Osteocyte (in vitro differentiated cells): ENCODE measurements at regions not wholly inside any gene's neighbourhood (a gene's known extent, or its start where the extent isn't known, plus 50 kb on each side); places are given as distances from the start of the nearest gene placed in this dataset.

Source experiments
- DNase-seq: peaks from one replicate; pipeline ENCODE4 v3.0.0; 2021; ENCODE audit warnings: mixed read lengths; ENCODE audit not compliant: unreplicated experiment; ENCODE audit errors: extremely low spot score
- H3K27ac Mint-ChIP-seq: one replicate; pipeline ENCODE4 v1.8.0; 2021; ENCODE audit warnings: mild to moderate bottlenecking, mixed read lengths; ENCODE audit not compliant: unreplicated experiment
- H3K27me3 Mint-ChIP-seq: one replicate; pipeline ENCODE4 v1.8.0; 2021; ENCODE audit warnings: mixed read lengths; ENCODE audit not compliant: unreplicated experiment
- H3K36me3 Mint-ChIP-seq: one replicate; pipeline ENCODE4 v1.8.0; 2021; ENCODE audit warnings: mixed read lengths; ENCODE audit not compliant: unreplicated experiment
- H3K4me1 Mint-ChIP-seq: one replicate; pipeline ENCODE4 v1.8.0; 2021; ENCODE audit warnings: mixed read lengths; ENCODE audit not compliant: unreplicated experiment
- H3K4me3 Mint-ChIP-seq: one replicate; pipeline ENCODE4 v1.8.0; 2021; ENCODE audit warnings: mild to moderate bottlenecking, moderate library complexity, mixed read lengths; ENCODE audit not compliant: unreplicated experiment
- H3K9me3 Mint-ChIP-seq: one replicate; pipeline ENCODE4 v1.8.0; 2021; ENCODE audit warnings: mixed read lengths; ENCODE audit not compliant: unreplicated experiment
- CTCF ChIP-seq: fragments of 200-600 bp; sonication (generic); IDR thresholded peaks from 2 replicates; pipeline ENCODE4 v1.5.0; 2021; ENCODE audit warnings: antibody characterized with exemption, mild to moderate bottlenecking, moderate library complexity

- Mint-ChIP-seq H3K36me3 (no peaks in the 10 kb centered on the region), H3K4me1 (peaks cover 32% of the 10 kb centered on the region), H3K9me3 (no peaks in the 10 kb centered on the region), H3K27me3 (no peaks in the 10 kb centered on the region), H3K4me3 (no peak overlapping the region), H3K27ac (no peak overlapping the region)
- DNase-seq = no peak
- TF ChIP-seq CTCF = no peak
Observed at GRCh38 chr3:106331636-106332035, 462.8 kb upstream of the CBLB start.

GRCh38 chr3:106332129-106332528, 463.3 kb upstream of the CBLB start:
- TF ChIP-seq CTCF = no peak
- no peaks in the 10 kb centered on the region for H3K9me3 Mint-ChIP-seq
- no peak for DNase-seq
- no peaks in the 10 kb centered on the region for H3K27me3 Mint-ChIP-seq
- H3K4me3 Mint-ChIP-seq = no peak overlapping the region
- peaks cover 30% of the 10 kb centered on the region for H3K4me1 Mint-ChIP-seq
- no peak overlapping the region for H3K27ac Mint-ChIP-seq
- no peaks in the 10 kb centered on the region for H3K36me3 Mint-ChIP-seq

DNA sequence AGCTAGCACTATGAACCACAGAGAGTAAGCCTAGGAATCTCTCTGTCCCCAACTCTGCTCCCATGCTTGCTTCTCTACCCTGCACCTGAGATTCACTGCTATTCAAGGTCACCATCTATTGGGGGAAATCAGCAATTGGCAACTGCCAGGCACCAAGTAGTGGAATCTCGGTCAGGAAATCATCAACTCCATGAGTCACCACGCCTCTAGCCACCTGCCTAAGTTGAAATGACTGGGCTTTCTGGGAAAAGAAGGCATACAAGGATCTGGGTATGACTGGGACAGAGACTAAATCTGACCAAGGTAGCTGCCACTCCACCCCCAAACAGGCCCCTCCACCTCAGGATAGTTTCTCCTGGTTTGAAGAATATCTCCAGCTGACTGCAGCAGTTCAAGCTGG, 464.1 kb upstream of the CBLB start:
- Mint-ChIP-seq H3K27me3 (no peaks in the 10 kb centered on the region), H3K36me3 (no peaks in the 10 kb centered on the region), H3K4me3 (no peak overlapping the region), H3K4me1 (peaks cover 23% of the 10 kb centered on the region), H3K9me3 (no peaks in the 10 kb centered on the region), H3K27ac (no peak overlapping the region)
- TF ChIP-seq CTCF = no peak
- DNase-seq = no peak

DNA sequence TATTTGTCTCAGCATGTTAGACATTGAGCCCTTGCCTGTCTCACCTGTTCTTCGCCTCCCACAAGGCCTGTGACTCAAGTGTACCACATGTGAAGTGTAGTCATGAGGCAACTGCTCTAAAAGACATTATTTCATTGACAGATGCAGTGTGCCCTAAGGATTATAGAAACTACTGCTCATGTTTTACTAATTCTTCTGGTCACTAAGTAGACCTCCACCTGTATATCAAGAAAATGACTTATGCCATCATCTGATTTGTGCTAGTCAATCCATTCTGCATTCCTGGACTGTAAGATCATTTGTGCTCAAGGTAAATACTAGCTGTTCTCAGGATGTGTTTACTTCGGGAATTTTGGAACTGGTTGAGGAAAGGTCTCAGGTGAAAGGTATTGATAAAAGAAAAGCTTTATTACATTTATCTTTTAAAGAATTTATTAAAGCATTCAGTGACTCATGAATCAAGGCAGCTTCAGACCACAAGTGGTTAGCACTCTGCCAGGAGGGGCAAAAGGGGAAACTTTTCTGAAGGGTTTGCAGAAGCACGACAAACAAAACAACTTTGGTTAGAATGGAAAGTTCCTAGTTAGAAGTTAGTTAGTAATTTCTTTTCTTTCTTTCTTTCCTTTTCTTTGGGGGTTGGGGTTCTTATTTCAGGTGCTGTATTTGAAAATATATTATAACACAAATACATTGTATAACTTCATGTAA, 465.3 kb upstream of the CBLB start:
- no peak overlapping the region for H3K4me3 Mint-ChIP-seq
- no peak for TF ChIP-seq CTCF

DNA sequence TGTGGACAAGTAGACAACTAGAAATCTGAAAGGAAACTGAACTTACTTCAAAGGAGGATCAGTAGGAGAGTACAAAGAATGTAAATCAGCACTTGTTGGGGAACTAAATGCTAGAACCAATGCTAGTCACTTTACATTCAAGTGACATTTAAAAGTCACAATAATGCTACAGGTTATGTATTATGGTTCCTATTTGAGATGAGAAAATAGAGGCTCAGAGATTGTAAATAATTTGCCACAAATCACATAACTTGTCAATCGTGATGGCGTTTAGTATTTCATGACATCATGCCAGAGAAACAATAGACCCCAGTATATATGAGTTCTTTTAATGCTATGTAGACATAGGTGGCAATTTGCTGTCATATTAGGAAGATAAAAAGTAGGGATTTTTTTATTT, 467.8 kb upstream of the CBLB start:
- no peaks in the 10 kb centered on the region for H3K36me3 Mint-ChIP-seq
- no peaks in the 10 kb centered on the region for H3K9me3 Mint-ChIP-seq
- H3K27ac Mint-ChIP-seq = no peak overlapping the region
- no peak for TF ChIP-seq CTCF
- no peaks in the 10 kb centered on the region for H3K27me3 Mint-ChIP-seq
- no peak overlapping the region for H3K4me3 Mint-ChIP-seq
- DNase-seq = no peak
- peaks cover 27% of the 10 kb centered on the region for H3K4me1 Mint-ChIP-seq

More for the DNA sequence above, 465.3 kb upstream of the CBLB start:
- Mint-ChIP-seq H3K36me3 (no peaks in the 10 kb centered on the region), H3K27me3 (no peaks in the 10 kb centered on the region), H3K27ac (no peak overlapping the region), H3K4me1 (peaks cover 23% of the 10 kb centered on the region), H3K9me3 (no peaks in the 10 kb centered on the region)
- no peak for DNase-seq
